ENCODE measurements at regions not wholly inside any gene's neighbourhood (a gene's known extent, or its start where the extent isn't known, plus 50 kb on each side); places are given as distances from the start of the nearest gene placed in this dataset.

- Histone ChIP-seq H3K27me3 (replicated peaks; ENCODE audit: control insufficient read depth, insufficient read depth, low read length) (no peaks in the 10 kb centered on the region), H3K36me3 (ENCODE audit: control insufficient read depth, insufficient read depth, low read length) (no peaks in the 10 kb centered on the region), H3K4me3 (ENCODE audit: low read depth, low read length) (no peak overlapping the region), H3K9me3 (no peaks in the 10 kb centered on the region), H3K4me1 (peaks cover 22% of the 10 kb centered on the region)
- Mint-ChIP-seq H3K4me3 (ENCODE audit: unreplicated experiment) (no peak overlapping the region), H3K27ac (ENCODE audit: unreplicated experiment) (no peak overlapping the region), H3K27me3 (ENCODE audit: insufficient read depth, unreplicated experiment) (no peaks in the 10 kb centered on the region), H3K4me1 (ENCODE audit: low read depth, unreplicated experiment) (peaks cover 6% of the 10 kb centered on the region), H3K36me3 (ENCODE audit: insufficient read depth, unreplicated experiment) (peaks cover 5% of the 10 kb centered on the region), H3K9me3 (ENCODE audit: unreplicated experiment) (no peaks in the 10 kb centered on the region)
- TF ChIP-seq CTCF (IDR thresholded peaks at IDR 0.05; ENCODE audit: insufficient read depth in 1 of 2, low read depth in 1 of 2, low read length in 1 of 2, severe bottlenecking in 1 of 2, unreplicated experiment in 1 of 2) = no peak
- CTCF ChIA-PET = no interaction called here
- BruUV-seq (replicated peaks) = no TSS peak
- no peak for DNase-seq
- POLR2A ChIA-PET = no interaction called here
- intact Hi-C loops (cut with micrococcal nuclease; ENCODE audit: unreplicated experiment) = no loop called here
Observed at GRCh38 chrX:123088331-123088730, 95.7 kb upstream of the GRIA3 start.

GRCh38 chrX:123088930-123089329 is 95.1 kb upstream of the GRIA3 start:
- no TSS peak for BruUV-seq (replicated peaks)
- TF ChIP-seq CTCF (IDR thresholded peaks at IDR 0.05; ENCODE audit: insufficient read depth in 1 of 2, low read depth in 1 of 2, low read length in 1 of 2, severe bottlenecking in 1 of 2, unreplicated experiment in 1 of 2) = no peak
- Mint-ChIP-seq H3K27ac (ENCODE audit: unreplicated experiment) (no peak overlapping the region), H3K9me3 (ENCODE audit: unreplicated experiment) (no peaks in the 10 kb centered on the region), H3K27me3 (ENCODE audit: insufficient read depth, unreplicated experiment) (no peaks in the 10 kb centered on the region), H3K4me3 (ENCODE audit: unreplicated experiment) (no peak overlapping the region), H3K4me1 (ENCODE audit: low read depth, unreplicated experiment) (peaks cover 6% of the 10 kb centered on the region), H3K36me3 (ENCODE audit: insufficient read depth, unreplicated experiment) (peaks cover 3% of the 10 kb centered on the region)
- POLR2A ChIA-PET = no interaction called here
- no peak for DNase-seq
- Histone ChIP-seq H3K9me3 (no peaks in the 10 kb centered on the region), H3K4me1 (peaks cover 22% of the 10 kb centered on the region), H3K36me3 (ENCODE audit: control insufficient read depth, insufficient read depth, low read length) (no peaks in the 10 kb centered on the region), H3K4me3 (ENCODE audit: low read depth, low read length) (no peak overlapping the region), H3K27me3 (replicated peaks; ENCODE audit: control insufficient read depth, insufficient read depth, low read length) (no peaks in the 10 kb centered on the region)
- intact Hi-C loops (cut with micrococcal nuclease; ENCODE audit: unreplicated experiment) = no loop called here
- CTCF ChIA-PET = no interaction called here

- Mint-ChIP-seq H3K36me3 (ENCODE audit: insufficient read depth, unreplicated experiment) (no peaks in the 10 kb centered on the region), H3K4me1 (ENCODE audit: low read depth, unreplicated experiment) (no peaks in the 10 kb centered on the region), H3K4me3 (ENCODE audit: unreplicated experiment) (no peak overlapping the region), H3K27me3 (ENCODE audit: insufficient read depth, unreplicated experiment) (no peaks in the 10 kb centered on the region), H3K27ac (ENCODE audit: unreplicated experiment) (no peak overlapping the region), H3K9me3 (ENCODE audit: unreplicated experiment) (peaks cover 4% of the 10 kb centered on the region)
- no peak for TF ChIP-seq CTCF (IDR thresholded peaks at IDR 0.05; ENCODE audit: insufficient read depth in 1 of 2, low read depth in 1 of 2, low read length in 1 of 2, severe bottlenecking in 1 of 2, unreplicated experiment in 1 of 2)
- intact Hi-C loops (cut with micrococcal nuclease; ENCODE audit: unreplicated experiment) = no loop called here
- POLR2A ChIA-PET = no interaction called here
- H3K9me3 ChIP-seq = no peaks in the 10 kb centered on the region
- no peaks in the 10 kb centered on the region for H3K36me3 ChIP-seq (ENCODE audit: control insufficient read depth, insufficient read depth, low read length)
- no peaks in the 10 kb centered on the region for H3K4me1 ChIP-seq
- no peak for DNase-seq
- no TSS peak for BruUV-seq (replicated peaks)
- H3K27me3 ChIP-seq (replicated peaks; ENCODE audit: control insufficient read depth, insufficient read depth, low read length) = no peaks in the 10 kb centered on the region
- CTCF ChIA-PET = interaction anchor here (0.5 kb wide), 1 partner anchor 192 kb away, joined by 3 read pairs; no protein-coding TSS in a partner anchor
- H3K4me3 ChIP-seq (ENCODE audit: low read depth, low read length) = no peak overlapping the region
Observed at GRCh38 chrX:123093792-123094191, 90.3 kb upstream of the GRIA3 start.

Data from Caco-2 (cell line).